Breast epithelium (tissue), 4 donors: ENCODE measurements at regions not wholly inside any gene's neighbourhood (a gene's known extent, or its start where the extent isn't known, plus 50 kb on each side); places are given as distances from the start of the nearest gene placed in this dataset.

ENCODE experiments used
- DNase-seq, 2 donors: peaks; one replicate each; pipeline ENCODE4 v3.0.0-alpha.2; 2019; ENCODE audit warnings: low spot score in 2 of 2
- H3K27ac ChIP-seq, 2 donors: fragments of 200-600 bp; sonication (generic) in 1 of 2; one replicate each; pipeline ENCODE4 v1.5.1; 2016 to 2019; ENCODE audit warnings: mild to moderate bottlenecking in 1 of 2
- H3K27me3 ChIP-seq, 2 donors: fragments of 200-600 bp; sonication (generic) in 1 of 2; one replicate each; pipeline versions ENCODE4 v1.5.1 to v1.6.0; 2017 to 2019; ENCODE audit warnings: control low read depth in 1 of 2, mild to moderate bottlenecking in 1 of 2
- H3K36me3 ChIP-seq: fragments of 200-600 bp; one replicate; pipeline ENCODE4 v1.5.1; 2019
- H3K4me1 ChIP-seq, 2 donors: fragments of 200-600 bp; sonication (generic); one replicate each; pipeline ENCODE4 v1.5.1; 2016 to 2019; ENCODE audit warnings: control low read depth in 1 of 2
- H3K4me3 ChIP-seq, 3 donors: fragments of 200-600 bp; sonication (generic); 1 replicate in 2 of 3; 2 replicates in 1 of 3; pipeline ENCODE4 v1.5.1; 2016 to 2019; ENCODE audit warnings: mild to moderate bottlenecking in 3 of 3, moderate library complexity in 2 of 3
- H3K9me3 ChIP-seq, 2 donors: fragments of 200-600 bp; sonication (generic) in 1 of 2; one replicate each; pipeline ENCODE4 v1.5.1; 2016 to 2019; ENCODE audit warnings: control low read depth in 1 of 2
- POLR2A ChIP-seq: fragments of 450-650 bp; IDR thresholded peaks from one replicate; pipeline ENCODE4 v1.6.1; 2016; ENCODE audit warnings: antibody characterized with exemption, mild to moderate bottlenecking, moderate library complexity
- POLR2AphosphoS5 ChIP-seq, 3 donors: sonication (generic); formaldehyde crosslinking; IDR thresholded peaks; one replicate each; pipeline ENCODE4 v1.6.1; 2017; ENCODE audit warnings: antibody characterized with exemption in 3 of 3
- intact Hi-C: fragments of 100-400 bp; cut with DNase I; formaldehyde crosslinking; loops from one replicate; pipeline ENCODE4 v1.15.1; 2023; ENCODE audit warnings: low total_unique reads
- TF ChIP-seq, protein P1 (sequence below), 3 donors: fragments of 450-650 bp; IDR thresholded peaks; one replicate each; pipeline ENCODE4 v1.5.1; 2016 to 2017; ENCODE audit warnings: antibody characterized with exemption in 3 of 3, mild to moderate bottlenecking in 3 of 3, moderate library complexity in 3 of 3

DNA sequence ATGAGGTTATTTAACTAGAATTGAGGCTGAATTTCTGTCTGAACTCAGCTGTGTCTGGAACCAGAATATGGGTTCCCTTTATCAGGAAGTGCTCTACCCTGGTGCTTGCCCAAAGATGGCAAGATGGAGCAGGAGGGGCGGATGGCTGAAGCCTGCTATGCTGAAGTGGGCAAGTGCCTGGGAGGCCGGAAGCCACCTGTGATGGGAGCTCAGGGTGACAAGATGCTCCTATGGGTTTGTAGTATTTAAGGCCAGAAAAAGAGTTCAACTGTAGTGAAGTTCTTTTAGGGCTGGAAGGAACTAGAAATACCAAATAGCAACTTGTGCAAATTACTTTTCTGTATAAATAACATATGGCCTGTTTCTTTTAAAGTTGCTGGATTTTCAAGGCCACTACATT is 808.9 kb upstream of the RAB6C start:
- intact Hi-C loops = loop anchor here (5.0 kb wide), 1 partner anchor 67 kb away; no protein-coding TSS in a partner anchor
- Histone ChIP-seq H3K4me3 (no peak overlapping the region), H3K9me3 (no peaks in the 10 kb centered on the region)

DNA sequence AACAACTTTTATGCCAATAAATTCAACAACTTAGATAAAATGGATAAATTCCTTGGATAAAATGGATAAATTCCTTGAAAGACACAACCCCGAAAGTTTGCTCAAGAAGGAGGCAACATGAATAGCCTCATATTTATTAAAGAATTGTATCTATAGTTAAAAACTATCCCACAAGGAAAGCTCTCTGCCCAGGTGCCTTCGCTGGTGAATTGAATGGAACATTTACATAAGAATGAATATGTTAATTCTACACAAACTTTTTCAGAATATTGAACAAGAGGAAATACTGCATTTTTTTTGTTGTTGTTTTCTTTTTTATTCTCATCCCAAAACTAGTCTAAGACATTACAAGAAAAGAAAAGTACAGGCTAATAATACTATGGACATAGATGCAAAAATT is 805.3 kb upstream of the RAB6C start:
- H3K4me3 ChIP-seq = no peak overlapping the region
- H3K36me3 ChIP-seq = no peaks in the 10 kb centered on the region
- no peaks in the 10 kb centered on the region for H3K4me1 ChIP-seq
- H3K27me3 ChIP-seq = no peaks in the 10 kb centered on the region
- no peaks in the 10 kb centered on the region for H3K9me3 ChIP-seq
- TF ChIP-seq, protein P1, sequence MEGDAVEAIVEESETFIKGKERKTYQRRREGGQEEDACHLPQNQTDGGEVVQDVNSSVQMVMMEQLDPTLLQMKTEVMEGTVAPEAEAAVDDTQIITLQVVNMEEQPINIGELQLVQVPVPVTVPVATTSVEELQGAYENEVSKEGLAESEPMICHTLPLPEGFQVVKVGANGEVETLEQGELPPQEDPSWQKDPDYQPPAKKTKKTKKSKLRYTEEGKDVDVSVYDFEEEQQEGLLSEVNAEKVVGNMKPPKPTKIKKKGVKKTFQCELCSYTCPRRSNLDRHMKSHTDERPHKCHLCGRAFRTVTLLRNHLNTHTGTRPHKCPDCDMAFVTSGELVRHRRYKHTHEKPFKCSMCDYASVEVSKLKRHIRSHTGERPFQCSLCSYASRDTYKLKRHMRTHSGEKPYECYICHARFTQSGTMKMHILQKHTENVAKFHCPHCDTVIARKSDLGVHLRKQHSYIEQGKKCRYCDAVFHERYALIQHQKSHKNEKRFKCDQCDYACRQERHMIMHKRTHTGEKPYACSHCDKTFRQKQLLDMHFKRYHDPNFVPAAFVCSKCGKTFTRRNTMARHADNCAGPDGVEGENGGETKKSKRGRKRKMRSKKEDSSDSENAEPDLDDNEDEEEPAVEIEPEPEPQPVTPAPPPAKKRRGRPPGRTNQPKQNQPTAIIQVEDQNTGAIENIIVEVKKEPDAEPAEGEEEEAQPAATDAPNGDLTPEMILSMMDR (IDR thresholded peaks at IDR 0.05) = no peak
- TF ChIP-seq POLR2AphosphoS5 (IDR thresholded peaks at IDR 0.05) = no peak
- TF ChIP-seq POLR2A = no peak
- intact Hi-C loops = loop anchor here (5.0 kb wide), 1 partner anchor 63 kb away; no protein-coding TSS in a partner anchor
- no peak for DNase-seq
- H3K27ac ChIP-seq = no peak overlapping the region

More for the DNA sequence above, 808.9 kb upstream of the RAB6C start:
- H3K27ac ChIP-seq = no peak overlapping the region
- DNase-seq = no peak
- TF ChIP-seq POLR2A = no peak
- TF ChIP-seq, protein P1 (IDR thresholded peaks at IDR 0.05) = no peak
- no peak for TF ChIP-seq POLR2AphosphoS5 (IDR thresholded peaks at IDR 0.05)
- no peaks in the 10 kb centered on the region for H3K36me3 ChIP-seq
- no peaks in the 10 kb centered on the region for H3K4me1 ChIP-seq
- no peaks in the 10 kb centered on the region for H3K27me3 ChIP-seq

DNA sequence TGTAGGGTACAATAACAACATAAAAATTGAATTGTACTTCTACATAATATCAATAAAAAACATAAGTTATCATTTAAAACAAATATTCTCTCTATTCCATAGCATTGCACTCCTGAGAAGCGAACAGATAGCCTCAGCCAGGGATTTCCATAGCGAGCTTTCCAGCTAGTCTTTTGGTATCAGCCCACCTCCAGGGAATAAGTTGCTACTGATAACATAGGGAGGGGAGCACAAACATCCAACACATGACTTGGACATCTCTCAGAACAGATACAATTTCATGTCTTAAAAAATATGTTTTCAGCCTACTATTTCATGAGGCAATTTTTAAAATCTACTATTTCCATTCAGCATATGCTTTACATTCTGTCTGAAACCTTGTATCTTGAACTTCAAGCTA is 804.4 kb upstream of the RAB6C start:
- Histone ChIP-seq H3K27ac (no peak overlapping the region), H3K9me3 (no peaks in the 10 kb centered on the region), H3K36me3 (no peaks in the 10 kb centered on the region), H3K27me3 (no peaks in the 10 kb centered on the region), H3K4me3 (no peak overlapping the region), H3K4me1 (no peaks in the 10 kb centered on the region)
- TF ChIP-seq POLR2AphosphoS5 (IDR thresholded peaks at IDR 0.05) = no peak
- no peak for TF ChIP-seq POLR2A
- TF ChIP-seq, protein P1 (IDR thresholded peaks at IDR 0.05) = no peak
- intact Hi-C loops = no loop called here
- DNase-seq = no peak

DNA sequence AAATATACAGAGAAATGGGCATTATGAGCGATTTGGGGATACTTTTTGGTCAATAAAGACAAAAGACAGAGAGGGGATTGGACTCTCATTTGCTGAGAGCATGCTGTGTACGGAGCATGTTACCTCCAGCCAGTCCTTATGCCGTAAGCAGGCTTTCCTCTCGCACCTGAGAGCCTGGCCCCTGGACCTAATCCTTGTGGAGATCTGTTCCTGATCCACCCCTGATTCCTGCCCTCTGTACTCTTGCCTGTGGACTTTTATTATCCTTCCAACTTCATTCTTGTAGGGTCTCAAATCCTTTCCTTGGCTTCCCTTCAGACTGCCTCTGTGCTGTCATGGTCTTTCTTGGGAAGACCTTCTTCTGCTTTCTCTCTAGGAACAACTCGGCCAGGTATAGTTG is 803.1 kb upstream of the RAB6C start:
- Histone ChIP-seq H3K27me3 (no peaks in the 10 kb centered on the region), H3K4me1 (no peaks in the 10 kb centered on the region), H3K9me3 (no peaks in the 10 kb centered on the region), H3K4me3 (no peak overlapping the region), H3K36me3 (no peaks in the 10 kb centered on the region), H3K27ac (no peak overlapping the region)
- TF ChIP-seq POLR2AphosphoS5 (IDR thresholded peaks at IDR 0.05) = no peak
- TF ChIP-seq POLR2A = no peak
- TF ChIP-seq, protein P1 (IDR thresholded peaks at IDR 0.05) = no peak
- intact Hi-C loops = no loop called here
- no peak for DNase-seq

DNA sequence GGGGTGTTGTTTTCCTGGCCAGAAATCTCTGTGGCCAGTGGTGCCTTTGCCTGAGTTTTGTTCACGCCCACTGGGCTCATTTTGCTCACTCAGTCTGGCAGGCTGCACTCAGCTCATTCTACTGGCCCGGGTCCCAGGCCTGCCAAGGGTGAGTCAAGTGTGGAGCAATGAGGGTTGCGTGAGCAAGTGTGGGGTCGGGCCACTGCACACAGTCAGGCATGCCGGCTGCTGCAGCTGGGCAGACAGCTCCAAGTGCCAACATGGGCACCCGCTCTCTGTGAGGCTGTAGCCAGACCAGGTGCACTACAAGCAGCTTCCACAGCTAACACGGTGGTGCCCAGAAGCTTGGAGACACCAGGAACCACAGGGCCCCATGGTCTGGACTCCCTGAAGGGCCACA is 801.1 kb upstream of the RAB6C start:
- DNase-seq = no peak
- Histone ChIP-seq H3K4me3 (no peak overlapping the region), H3K4me1 (no peaks in the 10 kb centered on the region), H3K27ac (no peak overlapping the region), H3K36me3 (no peaks in the 10 kb centered on the region), H3K9me3 (no peaks in the 10 kb centered on the region), H3K27me3 (no peaks in the 10 kb centered on the region)
- TF ChIP-seq POLR2A = no peak
- TF ChIP-seq POLR2AphosphoS5 (IDR thresholded peaks at IDR 0.05) = no peak
- TF ChIP-seq, protein P1 (IDR thresholded peaks at IDR 0.05) = no peak
- intact Hi-C loops = no loop called here
